H9 (cell line): ENCODE measurements at regions not wholly inside any gene's neighbourhood (a gene's known extent, or its start where the extent isn't known, plus 50 kb on each side); places are given as distances from the start of the nearest gene placed in this dataset.

Experiments used
- DNase-seq: peaks from one replicate; pipeline ENCODE4 v3.0.0-alpha.2; 2017
- H2AFZ ChIP-seq: one replicate; pipeline ENCODE4 v1.6.1; 2013; ENCODE audit warnings: mild to moderate bottlenecking, low read length, control low read depth, moderate library complexity
- H2AK5ac ChIP-seq: 2 replicates; pipeline ENCODE4 v1.6.1; 2013; ENCODE audit warnings: low read length, control low read depth, mixed read lengths; ENCODE audit not compliant: insufficient read length
- H2BK120ac ChIP-seq: one replicate; pipeline ENCODE4 v1.6.1; 2013; ENCODE audit warnings: low read depth, mild to moderate bottlenecking, low read length, control low read depth, inconsistent platforms; ENCODE audit not compliant: poor library complexity, severe bottlenecking
- H2BK12ac ChIP-seq: 2 replicates; pipeline ENCODE4 v1.6.1; 2013; ENCODE audit warnings: low read length, control low read depth, mixed read lengths, low read depth; ENCODE audit not compliant: insufficient read length
- H2BK15ac ChIP-seq: 2 replicates; pipeline ENCODE4 v1.6.1; 2013; ENCODE audit warnings: low read depth, low read length, control low read depth
- H2BK20ac ChIP-seq: one replicate; pipeline ENCODE4 v1.6.1; 2013; ENCODE audit warnings: low read depth, mild to moderate bottlenecking, low read length, control low read depth, inconsistent platforms; ENCODE audit not compliant: poor library complexity, severe bottlenecking
- H2BK5ac ChIP-seq: 2 replicates; pipeline ENCODE4 v1.6.1; 2013; ENCODE audit warnings: low read length, control low read depth, mixed read lengths; ENCODE audit not compliant: insufficient read length
- H3K14ac ChIP-seq: 2 replicates; pipeline ENCODE4 v1.6.1; 2013; ENCODE audit warnings: low read length, control low read depth; ENCODE audit not compliant: insufficient read depth
- H3K18ac ChIP-seq: 2 replicates; pipeline ENCODE4 v1.6.1; 2013; ENCODE audit warnings: low read depth, mild to moderate bottlenecking, mixed read lengths, low read length, control low read depth; ENCODE audit not compliant: insufficient read length
- H3K23ac ChIP-seq: 2 replicates; pipeline ENCODE4 v1.6.1; 2013; ENCODE audit warnings: low read length, control low read depth, mixed read lengths, low read depth; ENCODE audit not compliant: insufficient read length
- H3K23me2 ChIP-seq: 2 replicates; pipeline ENCODE4 v1.6.1; 2013; ENCODE audit warnings: low read depth, mild to moderate bottlenecking, mixed read lengths, low read length, control low read depth; ENCODE audit not compliant: insufficient read length, poor library complexity, severe bottlenecking
- H3K27ac ChIP-seq: 2 replicates; pipeline ENCODE4 v1.5.1; 2013; ENCODE audit warnings: low read length, control low read depth, mixed read lengths, low read depth; ENCODE audit not compliant: insufficient read length
- H3K27me3 ChIP-seq: 2 replicates; pipeline ENCODE4 v1.6.1; 2013; ENCODE audit warnings: low read length, control low read depth, inconsistent platforms; ENCODE audit not compliant: insufficient read depth
- H3K4ac ChIP-seq: 2 replicates; pipeline ENCODE4 v1.6.1; 2013; ENCODE audit warnings: low read depth, mild to moderate bottlenecking, control low read depth, inconsistent platforms, low read length, moderate library complexity
- H3K4me1 ChIP-seq: 2 replicates; pipeline ENCODE4 v1.6.1; 2013; ENCODE audit warnings: low read length, control low read depth, inconsistent platforms; ENCODE audit not compliant: insufficient read depth
- H3K4me2 ChIP-seq: 2 replicates; pipeline ENCODE4 v1.6.1; 2013; ENCODE audit warnings: low read length, control low read depth, mixed read lengths; ENCODE audit not compliant: insufficient read length, insufficient read depth
- H3K56ac ChIP-seq: 2 replicates; pipeline ENCODE4 v1.6.1; 2013; ENCODE audit warnings: low read depth, mild to moderate bottlenecking, mixed read lengths, low read length, control low read depth; ENCODE audit not compliant: insufficient read length
- H3K79me1 ChIP-seq: 2 replicates; pipeline ENCODE4 v1.6.1; 2013; ENCODE audit warnings: low read depth, mild to moderate bottlenecking, moderate library complexity, low read length, control low read depth, inconsistent platforms; ENCODE audit not compliant: insufficient read depth, poor library complexity, severe bottlenecking
- H3K79me2 ChIP-seq: 2 replicates; pipeline ENCODE4 v1.6.1; 2013; ENCODE audit warnings: low read length, control low read depth, inconsistent platforms; ENCODE audit not compliant: insufficient read depth
- H3K9ac ChIP-seq: 2 replicates; pipeline ENCODE4 v1.6.1; 2013; ENCODE audit warnings: low read length, control low read depth, mixed read lengths; ENCODE audit not compliant: insufficient read length; ENCODE audit errors: extremely low read depth
- H3K9me3 ChIP-seq: one replicate; pipeline ENCODE4 v1.6.1; 2013; ENCODE audit warnings: low read depth, low read length, inconsistent platforms; ENCODE audit not compliant: control insufficient read depth
- H3T11ph ChIP-seq: one replicate; pipeline ENCODE4 v1.6.1; 2013; ENCODE audit warnings: mild to moderate bottlenecking, low read length, control low read depth, inconsistent platforms
- H4K20me1 ChIP-seq: one replicate; pipeline ENCODE4 v1.6.1; 2013; ENCODE audit not compliant: control insufficient read depth, insufficient read length, insufficient read depth
- H4K5ac ChIP-seq: 2 replicates; pipeline ENCODE4 v1.6.1; 2013; ENCODE audit warnings: low read depth, mild to moderate bottlenecking, mixed read lengths, low read length, control low read depth; ENCODE audit not compliant: insufficient read length
- H4K8ac ChIP-seq: replicated peaks from 2 replicates; pipeline ENCODE4 v1.6.1; 2013; ENCODE audit warnings: low read length, control low read depth, mixed read lengths, low read depth; ENCODE audit not compliant: insufficient read length
- H4K91ac ChIP-seq: 2 replicates; pipeline ENCODE4 v1.6.1; 2013; ENCODE audit warnings: low read depth, mild to moderate bottlenecking, moderate library complexity, mixed read lengths, low read length, control low read depth; ENCODE audit not compliant: insufficient read length
- H3K27ac Mint-ChIP-seq, 3 experiments: 2 replicates in 2 of 3; 3 replicates in 1 of 3; pipeline ENCODE4 v1.8.0; 2020 to 2021; ENCODE audit warnings: mixed read lengths in 3 of 3, mild to moderate bottlenecking in 1 of 3, moderate library complexity in 1 of 3
- H3K27me3 Mint-ChIP-seq: 2 replicates; pipeline ENCODE4 v1.8.0; 2021; ENCODE audit warnings: low read depth, mild to moderate bottlenecking, moderate library complexity, mixed read lengths
- H3K36me3 Mint-ChIP-seq, 3 experiments: 2 replicates in 2 of 3; 3 replicates in 1 of 3; pipeline ENCODE4 v1.8.0; 2020 to 2021; ENCODE audit warnings: low read depth in 3 of 3, mixed read lengths in 3 of 3; ENCODE audit not compliant: insufficient read depth in 1 of 3
- H3K4me1 Mint-ChIP-seq, 2 experiments: 2 replicates each; pipeline ENCODE4 v1.8.0; 2020; ENCODE audit warnings: mixed read lengths in 2 of 2
- H3K4me3 Mint-ChIP-seq, 2 experiments: 2 replicates in 1 of 2; 3 replicates in 1 of 2; pipeline ENCODE4 v1.8.0; 2020 to 2021; ENCODE audit warnings: mild to moderate bottlenecking in 2 of 2, mixed read lengths in 2 of 2, moderate library complexity in 1 of 2
- H3K9me3 Mint-ChIP-seq, 2 experiments: 2 replicates in 1 of 2; 3 replicates in 1 of 2; pipeline ENCODE4 v1.8.0; 2020; ENCODE audit warnings: mild to moderate bottlenecking in 2 of 2, mixed read lengths in 2 of 2, moderate library complexity in 1 of 2
- WGBS: extraction: QIAGEN DNeasy Blood & Tissue Kit; methylation state at CpG from one replicate; pipeline ENCODE4 v1.1.7; 2013; ENCODE audit warnings: missing lambda C conversion rate, low lambda C conversion rate, mixed read lengths; ENCODE audit not compliant: insufficient read length; ENCODE audit errors: extremely low coverage; 5-methylcytosine and 5-hydroxymethylcytosine counted together
- TF ChIP-seq, protein P1 (sequence below): fragments of 200-600 bp; sonication (generic); conservative IDR thresholded peaks from 3 replicates; pipeline ENCODE4 v1.8.0; 2021; ENCODE audit warnings: antibody characterized with exemption, mild to moderate bottlenecking

GRCh38 chr18:40687399-40687798 lies 1267.6 kb upstream of the PIK3C3 start:
- no peaks in the 10 kb centered on the region for H3K9me3 ChIP-seq
- no CpG with 5 or more reads among the region's 2 CpGs for WGBS
- H3K9ac ChIP-seq, result no peak overlapping the region
- no peak overlapping the region for H4K91ac ChIP-seq
- no peak overlapping the region for H2BK120ac ChIP-seq
- no peak overlapping the region for H3K23ac ChIP-seq
- no peak overlapping the region for H2AFZ ChIP-seq
- no peak overlapping the region for H4K5ac ChIP-seq
- H3K4ac ChIP-seq, result no peak overlapping the region
- H2BK5ac ChIP-seq, result no peak overlapping the region
- H3K27ac ChIP-seq, result no peak overlapping the region
- TF ChIP-seq, protein P1, sequence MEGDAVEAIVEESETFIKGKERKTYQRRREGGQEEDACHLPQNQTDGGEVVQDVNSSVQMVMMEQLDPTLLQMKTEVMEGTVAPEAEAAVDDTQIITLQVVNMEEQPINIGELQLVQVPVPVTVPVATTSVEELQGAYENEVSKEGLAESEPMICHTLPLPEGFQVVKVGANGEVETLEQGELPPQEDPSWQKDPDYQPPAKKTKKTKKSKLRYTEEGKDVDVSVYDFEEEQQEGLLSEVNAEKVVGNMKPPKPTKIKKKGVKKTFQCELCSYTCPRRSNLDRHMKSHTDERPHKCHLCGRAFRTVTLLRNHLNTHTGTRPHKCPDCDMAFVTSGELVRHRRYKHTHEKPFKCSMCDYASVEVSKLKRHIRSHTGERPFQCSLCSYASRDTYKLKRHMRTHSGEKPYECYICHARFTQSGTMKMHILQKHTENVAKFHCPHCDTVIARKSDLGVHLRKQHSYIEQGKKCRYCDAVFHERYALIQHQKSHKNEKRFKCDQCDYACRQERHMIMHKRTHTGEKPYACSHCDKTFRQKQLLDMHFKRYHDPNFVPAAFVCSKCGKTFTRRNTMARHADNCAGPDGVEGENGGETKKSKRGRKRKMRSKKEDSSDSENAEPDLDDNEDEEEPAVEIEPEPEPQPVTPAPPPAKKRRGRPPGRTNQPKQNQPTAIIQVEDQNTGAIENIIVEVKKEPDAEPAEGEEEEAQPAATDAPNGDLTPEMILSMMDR, result no peak
- Mint-ChIP-seq H3K27me3 (no peaks in the 10 kb centered on the region), H3K4me1 (0 out of 4 replicates have a peak, but pooled peaks cover 0 to 3% of the 10 kb centered on the region in 2 experiments), H3K9me3 (no peaks in the 10 kb centered on the region), H3K27ac (no peak overlapping the region), H3K36me3 (no peaks in the 10 kb centered on the region), H3K4me3 (no peak overlapping the region)
- H3K4me1 ChIP-seq, result no peaks in the 10 kb centered on the region
- H3T11ph ChIP-seq, result no peak overlapping the region
- H3K27me3 ChIP-seq, result no peaks in the 10 kb centered on the region
- no peak overlapping the region for H2AK5ac ChIP-seq
- no peak for DNase-seq
- no peak overlapping the region for H2BK12ac ChIP-seq
- H3K23me2 ChIP-seq, result no peaks in the 10 kb centered on the region
- no peak overlapping the region for H3K18ac ChIP-seq
- H3K79me2 ChIP-seq, result no peaks in the 10 kb centered on the region
- H3K14ac ChIP-seq, result no peak overlapping the region
- no peak overlapping the region for H3K4me2 ChIP-seq
- no peak overlapping the region for H3K56ac ChIP-seq
- no peak overlapping the region for H2BK15ac ChIP-seq
- H2BK20ac ChIP-seq, result no peak overlapping the region
- no peak overlapping the region for H4K8ac ChIP-seq
- no peaks in the 10 kb centered on the region for H4K20me1 ChIP-seq
- no peaks in the 10 kb centered on the region for H3K79me1 ChIP-seq
